H9 (cell line): ENCODE measurements at regions not wholly inside any gene's neighbourhood (a gene's known extent, or its start where the extent isn't known, plus 50 kb on each side); places are given as distances from the start of the nearest gene placed in this dataset.

Experiments used
- DNase-seq: peaks from one replicate; pipeline ENCODE4 v3.0.0-alpha.2; 2017
- H2AFZ ChIP-seq: one replicate; pipeline ENCODE4 v1.6.1; 2013; ENCODE audit warnings: mild to moderate bottlenecking, low read length, control low read depth, moderate library complexity
- H2AK5ac ChIP-seq: 2 replicates; pipeline ENCODE4 v1.6.1; 2013; ENCODE audit warnings: low read length, control low read depth, mixed read lengths; ENCODE audit not compliant: insufficient read length
- H2BK120ac ChIP-seq: one replicate; pipeline ENCODE4 v1.6.1; 2013; ENCODE audit warnings: low read depth, mild to moderate bottlenecking, low read length, control low read depth, inconsistent platforms; ENCODE audit not compliant: poor library complexity, severe bottlenecking
- H2BK12ac ChIP-seq: 2 replicates; pipeline ENCODE4 v1.6.1; 2013; ENCODE audit warnings: low read length, control low read depth, mixed read lengths, low read depth; ENCODE audit not compliant: insufficient read length
- H2BK15ac ChIP-seq: 2 replicates; pipeline ENCODE4 v1.6.1; 2013; ENCODE audit warnings: low read depth, low read length, control low read depth
- H2BK20ac ChIP-seq: one replicate; pipeline ENCODE4 v1.6.1; 2013; ENCODE audit warnings: low read depth, mild to moderate bottlenecking, low read length, control low read depth, inconsistent platforms; ENCODE audit not compliant: poor library complexity, severe bottlenecking
- H2BK5ac ChIP-seq: 2 replicates; pipeline ENCODE4 v1.6.1; 2013; ENCODE audit warnings: low read length, control low read depth, mixed read lengths; ENCODE audit not compliant: insufficient read length
- H3K14ac ChIP-seq: 2 replicates; pipeline ENCODE4 v1.6.1; 2013; ENCODE audit warnings: low read length, control low read depth; ENCODE audit not compliant: insufficient read depth
- H3K18ac ChIP-seq: 2 replicates; pipeline ENCODE4 v1.6.1; 2013; ENCODE audit warnings: low read depth, mild to moderate bottlenecking, mixed read lengths, low read length, control low read depth; ENCODE audit not compliant: insufficient read length
- H3K23ac ChIP-seq: 2 replicates; pipeline ENCODE4 v1.6.1; 2013; ENCODE audit warnings: low read length, control low read depth, mixed read lengths, low read depth; ENCODE audit not compliant: insufficient read length
- H3K23me2 ChIP-seq: 2 replicates; pipeline ENCODE4 v1.6.1; 2013; ENCODE audit warnings: low read depth, mild to moderate bottlenecking, mixed read lengths, low read length, control low read depth; ENCODE audit not compliant: insufficient read length, poor library complexity, severe bottlenecking
- H3K27ac ChIP-seq: 2 replicates; pipeline ENCODE4 v1.5.1; 2013; ENCODE audit warnings: low read length, control low read depth, mixed read lengths, low read depth; ENCODE audit not compliant: insufficient read length
- H3K27me3 ChIP-seq: 2 replicates; pipeline ENCODE4 v1.6.1; 2013; ENCODE audit warnings: low read length, control low read depth, inconsistent platforms; ENCODE audit not compliant: insufficient read depth
- H3K4ac ChIP-seq: 2 replicates; pipeline ENCODE4 v1.6.1; 2013; ENCODE audit warnings: low read depth, mild to moderate bottlenecking, control low read depth, inconsistent platforms, low read length, moderate library complexity
- H3K4me1 ChIP-seq: 2 replicates; pipeline ENCODE4 v1.6.1; 2013; ENCODE audit warnings: low read length, control low read depth, inconsistent platforms; ENCODE audit not compliant: insufficient read depth
- H3K4me2 ChIP-seq: 2 replicates; pipeline ENCODE4 v1.6.1; 2013; ENCODE audit warnings: low read length, control low read depth, mixed read lengths; ENCODE audit not compliant: insufficient read length, insufficient read depth
- H3K56ac ChIP-seq: 2 replicates; pipeline ENCODE4 v1.6.1; 2013; ENCODE audit warnings: low read depth, mild to moderate bottlenecking, mixed read lengths, low read length, control low read depth; ENCODE audit not compliant: insufficient read length
- H3K79me1 ChIP-seq: 2 replicates; pipeline ENCODE4 v1.6.1; 2013; ENCODE audit warnings: low read depth, mild to moderate bottlenecking, moderate library complexity, low read length, control low read depth, inconsistent platforms; ENCODE audit not compliant: insufficient read depth, poor library complexity, severe bottlenecking
- H3K79me2 ChIP-seq: 2 replicates; pipeline ENCODE4 v1.6.1; 2013; ENCODE audit warnings: low read length, control low read depth, inconsistent platforms; ENCODE audit not compliant: insufficient read depth
- H3K9ac ChIP-seq: 2 replicates; pipeline ENCODE4 v1.6.1; 2013; ENCODE audit warnings: low read length, control low read depth, mixed read lengths; ENCODE audit not compliant: insufficient read length; ENCODE audit errors: extremely low read depth
- H3K9me3 ChIP-seq: one replicate; pipeline ENCODE4 v1.6.1; 2013; ENCODE audit warnings: low read depth, low read length, inconsistent platforms; ENCODE audit not compliant: control insufficient read depth
- H3T11ph ChIP-seq: one replicate; pipeline ENCODE4 v1.6.1; 2013; ENCODE audit warnings: mild to moderate bottlenecking, low read length, control low read depth, inconsistent platforms
- H4K20me1 ChIP-seq: one replicate; pipeline ENCODE4 v1.6.1; 2013; ENCODE audit not compliant: control insufficient read depth, insufficient read length, insufficient read depth
- H4K5ac ChIP-seq: 2 replicates; pipeline ENCODE4 v1.6.1; 2013; ENCODE audit warnings: low read depth, mild to moderate bottlenecking, mixed read lengths, low read length, control low read depth; ENCODE audit not compliant: insufficient read length
- H4K8ac ChIP-seq: replicated peaks from 2 replicates; pipeline ENCODE4 v1.6.1; 2013; ENCODE audit warnings: low read length, control low read depth, mixed read lengths, low read depth; ENCODE audit not compliant: insufficient read length
- H4K91ac ChIP-seq: 2 replicates; pipeline ENCODE4 v1.6.1; 2013; ENCODE audit warnings: low read depth, mild to moderate bottlenecking, moderate library complexity, mixed read lengths, low read length, control low read depth; ENCODE audit not compliant: insufficient read length
- H3K27ac Mint-ChIP-seq, 3 experiments: 2 replicates in 2 of 3; 3 replicates in 1 of 3; pipeline ENCODE4 v1.8.0; 2020 to 2021; ENCODE audit warnings: mixed read lengths in 3 of 3, mild to moderate bottlenecking in 1 of 3, moderate library complexity in 1 of 3
- H3K27me3 Mint-ChIP-seq: 2 replicates; pipeline ENCODE4 v1.8.0; 2021; ENCODE audit warnings: low read depth, mild to moderate bottlenecking, moderate library complexity, mixed read lengths
- H3K36me3 Mint-ChIP-seq, 3 experiments: 2 replicates in 2 of 3; 3 replicates in 1 of 3; pipeline ENCODE4 v1.8.0; 2020 to 2021; ENCODE audit warnings: low read depth in 3 of 3, mixed read lengths in 3 of 3; ENCODE audit not compliant: insufficient read depth in 1 of 3
- H3K4me1 Mint-ChIP-seq, 2 experiments: 2 replicates each; pipeline ENCODE4 v1.8.0; 2020; ENCODE audit warnings: mixed read lengths in 2 of 2
- H3K4me3 Mint-ChIP-seq, 2 experiments: 2 replicates in 1 of 2; 3 replicates in 1 of 2; pipeline ENCODE4 v1.8.0; 2020 to 2021; ENCODE audit warnings: mild to moderate bottlenecking in 2 of 2, mixed read lengths in 2 of 2, moderate library complexity in 1 of 2
- H3K9me3 Mint-ChIP-seq, 2 experiments: 2 replicates in 1 of 2; 3 replicates in 1 of 2; pipeline ENCODE4 v1.8.0; 2020; ENCODE audit warnings: mild to moderate bottlenecking in 2 of 2, mixed read lengths in 2 of 2, moderate library complexity in 1 of 2
- WGBS: extraction: QIAGEN DNeasy Blood & Tissue Kit; methylation state at CpG from one replicate; pipeline ENCODE4 v1.1.7; 2013; ENCODE audit warnings: missing lambda C conversion rate, low lambda C conversion rate, mixed read lengths; ENCODE audit not compliant: insufficient read length; ENCODE audit errors: extremely low coverage; 5-methylcytosine and 5-hydroxymethylcytosine counted together
- TF ChIP-seq, protein P1 (sequence below): fragments of 200-600 bp; sonication (generic); conservative IDR thresholded peaks from 3 replicates; pipeline ENCODE4 v1.8.0; 2021; ENCODE audit warnings: antibody characterized with exemption, mild to moderate bottlenecking

DNA sequence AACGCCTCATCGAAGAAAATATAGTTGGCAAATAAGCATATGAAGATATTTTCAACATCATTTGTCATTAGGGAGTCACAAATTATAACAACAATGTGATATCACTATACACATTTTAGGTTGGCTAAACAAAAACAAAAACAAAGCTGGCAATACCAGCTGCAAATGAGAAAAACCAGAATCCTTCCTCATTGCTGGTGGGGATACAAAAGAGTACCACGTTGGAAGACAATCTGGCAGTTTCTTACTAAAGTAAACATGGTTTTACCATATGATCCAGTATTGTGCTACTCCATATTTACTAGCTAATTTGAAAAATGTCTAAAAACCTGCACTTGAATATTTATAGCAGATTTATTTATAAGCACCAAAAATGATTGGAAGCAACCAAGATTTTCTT is 1204.1 kb downstream of the MRPL39 start:
- DNase-seq = no peak
- no peak overlapping the region for H2BK12ac ChIP-seq
- no peaks in the 10 kb centered on the region for H3K79me2 ChIP-seq
- H3K79me1 ChIP-seq = no peaks in the 10 kb centered on the region
- Mint-ChIP-seq H3K9me3 (peaks cover 30 to 38% of the 10 kb centered on the region in 2 experiments), H3K36me3 (peaks cover 0 to 7% (median 0%) of the 10 kb centered on the region in 3 experiments; a peak in 4 of 7 replicates), H3K4me1 (no peaks in the 10 kb centered on the region), H3K27me3 (no peaks in the 10 kb centered on the region; the same call in 1 of the 2 replicates), H3K27ac (no peak overlapping the region), H3K4me3 (no peak overlapping the region)
- no peak overlapping the region for H4K8ac ChIP-seq
- no peak overlapping the region for H3K56ac ChIP-seq
- no peak overlapping the region for H4K91ac ChIP-seq
- no CpG with 5 or more reads among the region's 3 CpGs for WGBS
- no peak overlapping the region for H2BK15ac ChIP-seq
- H3K4ac ChIP-seq = no peak overlapping the region
- H3K14ac ChIP-seq = no peak overlapping the region
- no peak overlapping the region for H2BK5ac ChIP-seq
- H3T11ph ChIP-seq = no peak overlapping the region
- H3K4me1 ChIP-seq = no peaks in the 10 kb centered on the region
- H2BK20ac ChIP-seq = no peak overlapping the region
- no peaks in the 10 kb centered on the region for H4K20me1 ChIP-seq
- no peak overlapping the region for H2AFZ ChIP-seq
- no peak overlapping the region for H3K27ac ChIP-seq
- no peak overlapping the region for H2BK120ac ChIP-seq
- no peaks in the 10 kb centered on the region for H3K27me3 ChIP-seq
- H3K9ac ChIP-seq = no peak overlapping the region
- TF ChIP-seq, protein P1, sequence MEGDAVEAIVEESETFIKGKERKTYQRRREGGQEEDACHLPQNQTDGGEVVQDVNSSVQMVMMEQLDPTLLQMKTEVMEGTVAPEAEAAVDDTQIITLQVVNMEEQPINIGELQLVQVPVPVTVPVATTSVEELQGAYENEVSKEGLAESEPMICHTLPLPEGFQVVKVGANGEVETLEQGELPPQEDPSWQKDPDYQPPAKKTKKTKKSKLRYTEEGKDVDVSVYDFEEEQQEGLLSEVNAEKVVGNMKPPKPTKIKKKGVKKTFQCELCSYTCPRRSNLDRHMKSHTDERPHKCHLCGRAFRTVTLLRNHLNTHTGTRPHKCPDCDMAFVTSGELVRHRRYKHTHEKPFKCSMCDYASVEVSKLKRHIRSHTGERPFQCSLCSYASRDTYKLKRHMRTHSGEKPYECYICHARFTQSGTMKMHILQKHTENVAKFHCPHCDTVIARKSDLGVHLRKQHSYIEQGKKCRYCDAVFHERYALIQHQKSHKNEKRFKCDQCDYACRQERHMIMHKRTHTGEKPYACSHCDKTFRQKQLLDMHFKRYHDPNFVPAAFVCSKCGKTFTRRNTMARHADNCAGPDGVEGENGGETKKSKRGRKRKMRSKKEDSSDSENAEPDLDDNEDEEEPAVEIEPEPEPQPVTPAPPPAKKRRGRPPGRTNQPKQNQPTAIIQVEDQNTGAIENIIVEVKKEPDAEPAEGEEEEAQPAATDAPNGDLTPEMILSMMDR = no peak
- no peaks in the 10 kb centered on the region for H3K9me3 ChIP-seq
- no peak overlapping the region for H2AK5ac ChIP-seq
- no peak overlapping the region for H3K23ac ChIP-seq
- no peak overlapping the region for H4K5ac ChIP-seq
- H3K4me2 ChIP-seq = no peak overlapping the region
- no peaks in the 10 kb centered on the region for H3K23me2 ChIP-seq
- no peak overlapping the region for H3K18ac ChIP-seq
